Panc1 (cell line): ENCODE measurements at regions not wholly inside any gene's neighbourhood (a gene's known extent, or its start where the extent isn't known, plus 50 kb on each side); places are given as distances from the start of the nearest gene placed in this dataset.

ENCODE experiments used
- ATAC-seq: fragments of 200-7000 bp; cut with Tn5 transposase; 2 replicates; pipeline ENCODE4 v1.9.1; 2020; ENCODE audit warnings: mild to moderate bottlenecking, moderate library complexity
- BruUV-seq: library from RNA; stranded (reverse); fragments of 400-500 nt; replicated peaks from 2 replicates; lab custom pipeline; 2021; lab: Mats Ljungman, UMichigan
- CTCF ChIA-PET: fragments of 300-600 bp; sonication (Branson Sonifier 250); formaldehyde crosslinking; loops from one replicate; lab custom pipeline; 2022; ENCODE audit warnings: antibody characterized with exemption; lab: Charles Lee
- POLR2A ChIA-PET: fragments of 300-600 bp; sonication (Branson Sonifier 250); formaldehyde crosslinking; loops from one replicate; lab custom pipeline; 2022; ENCODE audit warnings: antibody characterized with exemption; lab: Charles Lee
- DNase-seq: peaks from one replicate; pipeline ENCODE4 v3.0.0-alpha.2; 2010; ENCODE audit warnings: low read depth, low spot score
- H3K27ac ChIP-seq: 2 replicates; pipeline ENCODE4 v1.5.1; 2011; ENCODE audit warnings: mild to moderate bottlenecking, low read length, inconsistent platforms
- H3K27me3 ChIP-seq: fragments of 200-500 bp; sonication (Bioruptor generic); 2 replicates; pipeline ENCODE4 v1.6.0; 2014; ENCODE audit warnings: low read length, inconsistent platforms; ENCODE audit not compliant: control insufficient read depth, insufficient read depth
- H3K36me3 ChIP-seq: fragments of 200-500 bp; sonication (Bioruptor generic); 2 replicates; pipeline ENCODE4 v1.5.1; 2014; ENCODE audit warnings: inconsistent platforms, mild to moderate bottlenecking, low read length, moderate library complexity; ENCODE audit not compliant: control insufficient read depth, insufficient read depth
- H3K4me1 ChIP-seq: 2 replicates; pipeline ENCODE4 v1.5.1; 2011; ENCODE audit warnings: inconsistent platforms, mild to moderate bottlenecking, low read length, moderate library complexity; ENCODE audit not compliant: control insufficient read depth, insufficient read depth
- H3K4me3 ChIP-seq, 2 experiments: 2 replicates each; pipeline ENCODE4 v1.5.1; 2011 to 2012; ENCODE audit warnings: low read depth in 2 of 2, low read length in 2 of 2, mild to moderate bottlenecking in 2 of 2, inconsistent platforms in 1 of 2, moderate library complexity in 1 of 2
- H3K9me3 ChIP-seq: fragments of 200-500 bp; sonication (Bioruptor generic); 2 replicates; pipeline ENCODE4 v1.5.1; 2014; ENCODE audit warnings: low read depth, mild to moderate bottlenecking, inconsistent platforms, low read length, moderate library complexity; ENCODE audit not compliant: control insufficient read depth, insufficient read depth
- CTCF ChIP-seq: fragments of 450-650 bp; IDR thresholded peaks from 2 replicates; pipeline ENCODE4 v1.5.1; 2017; ENCODE audit warnings: mild to moderate bottlenecking
- POLR2AphosphoS5 ChIP-seq: IDR thresholded peaks from 2 replicates; pipeline ENCODE4 v1.6.1; 2012; ENCODE audit warnings: mild to moderate bottlenecking, low read depth, low read length, moderate library complexity
- REST ChIP-seq, 2 experiments: IDR thresholded peaks; 2 replicates each; pipeline ENCODE4 v1.6.1; 2011 to 2012; ENCODE audit warnings: low read depth in 2 of 2, control low read depth in 1 of 2, low read length in 1 of 2, mild to moderate bottlenecking in 1 of 2, moderate library complexity in 1 of 2; ENCODE audit not compliant: insufficient read depth in 1 of 2
- SIN3A ChIP-seq: IDR thresholded peaks from 2 replicates; pipeline ENCODE4 v1.6.1; 2012; ENCODE audit warnings: low read depth, mild to moderate bottlenecking, low read length, moderate library complexity, borderline replicate concordance; ENCODE audit not compliant: insufficient read depth
- TCF7L2 ChIP-seq: IDR thresholded peaks from 2 replicates; pipeline ENCODE4 v1.6.1; 2011; ENCODE audit warnings: mild to moderate bottlenecking, low read depth, low read length, inconsistent platforms
- in situ Hi-C: cut with HindIII; loops from 2 replicates; pipeline ENCODE4 v1.10.0; 2016; ENCODE audit warnings: low sequenced_read_pairs, low pct_unique_long_range_greater_than_20kb
- intact Hi-C: fragments of 100-400 bp; cut with micrococcal nuclease; formaldehyde crosslinking; loops from one replicate; pipeline ENCODE4 v1.10.0; 2022; ENCODE audit not compliant: unreplicated experiment

GRCh38 chr1:182002570-182002969 lies 58.9 kb downstream of the ZNF648 start:
- ChIA-PET POLR2A (no interaction called here), CTCF (no interaction called here)
- TF ChIP-seq REST (IDR thresholded peaks at IDR 0.05; ENCODE audit: insufficient read depth in 1 of 2, low read depth in 2 of 2, low read length in 1 of 2) (no peak), CTCF (no peak), SIN3A (no peak), POLR2AphosphoS5 (no peak), TCF7L2 (no peak)
- no peaks in the 10 kb centered on the region for H3K9me3 ChIP-seq
- H3K27me3 ChIP-seq = no peaks in the 10 kb centered on the region
- no peaks in the 10 kb centered on the region for H3K4me1 ChIP-seq
- DNase-seq (no peak), ATAC-seq (no peak)
- intact Hi-C loops (no loop called here), in situ Hi-C loops (no loop called here)
- BruUV-seq = no TSS peak
- H3K36me3 ChIP-seq = no peaks in the 10 kb centered on the region; the same call in 1 of the 2 replicates
- H3K4me3 ChIP-seq = no peak overlapping the region
- H3K27ac ChIP-seq = no peak overlapping the region

- H3K4me1 ChIP-seq = no peaks in the 10 kb centered on the region
- BruUV-seq = no TSS peak
- H3K36me3 ChIP-seq = no peaks in the 10 kb centered on the region; the same call in 1 of the 2 replicates
- in situ Hi-C loops = no loop called here
- no peak for ATAC-seq
- H3K27me3 ChIP-seq = no peaks in the 10 kb centered on the region
- ChIA-PET CTCF (no interaction called here), POLR2A (no interaction called here)
- H3K27ac ChIP-seq = no peak overlapping the region
- intact Hi-C loops = no loop called here
- no peak overlapping the region for H3K4me3 ChIP-seq
- no peak for DNase-seq
- no peaks in the 10 kb centered on the region for H3K9me3 ChIP-seq
- no peak for TF ChIP-seq SIN3A
- no peak for TF ChIP-seq TCF7L2
- TF ChIP-seq REST (IDR thresholded peaks at IDR 0.05; ENCODE audit: insufficient read depth in 1 of 2, low read depth in 2 of 2, low read length in 1 of 2) = no peak
- TF ChIP-seq CTCF = no peak
- TF ChIP-seq POLR2AphosphoS5 = no peak
These were observed 62.7 kb downstream of the ZNF648 start for GRCh38 chr1:181998858-181999257.
